GM13976 (cell line): ENCODE measurements at regions not wholly inside any gene's neighbourhood (a gene's known extent, or its start where the extent isn't known, plus 50 kb on each side); places are given as distances from the start of the nearest gene placed in this dataset.

Experiments
- DNase-seq: peaks from one replicate; pipeline ENCODE4 v3.0.0; 2012; ENCODE audit warnings: low spot score
- in situ Hi-C: fragments of 300-500 bp; cut with MboI; formaldehyde crosslinking; loops from one replicate; pipeline ENCODE4 v1.12.0; 2022; ENCODE audit warnings: low sequenced_read_pairs, mixed read lengths, inconsistent platforms; ENCODE audit not compliant: unreplicated experiment
- TF ChIP-seq, protein P1 (sequence below): IDR thresholded peaks from 2 replicates; pipeline ENCODE4 v1.5.1; 2012; ENCODE audit warnings: borderline replicate concordance, mild to moderate bottlenecking; ENCODE audit not compliant: insufficient read depth; ENCODE audit errors: extremely low read depth, missing control alignments, control extremely low read depth

DNA sequence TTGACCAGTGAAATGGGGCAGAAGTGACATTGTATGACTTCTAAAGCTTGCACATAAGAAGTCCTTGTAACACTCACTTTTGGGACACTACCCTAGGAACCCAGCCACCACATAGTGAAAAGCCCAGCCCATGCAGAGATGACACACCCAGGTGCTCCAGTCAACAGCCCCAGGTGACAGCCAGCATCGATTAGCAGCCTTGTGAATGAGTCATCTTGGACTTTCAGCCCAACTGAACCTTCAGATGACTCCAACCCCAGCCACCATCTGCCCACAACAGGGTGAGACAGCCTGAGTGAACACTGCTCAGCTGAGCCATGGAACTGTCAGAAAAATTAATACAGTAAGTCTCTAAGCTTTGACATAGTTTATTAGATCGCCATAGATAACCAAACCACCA is 458.6 kb downstream of the ZSWIM6 start:
- DNase-seq, result peak; percentile 15
- in situ Hi-C loops, result no loop called here
- TF ChIP-seq, protein P1, sequence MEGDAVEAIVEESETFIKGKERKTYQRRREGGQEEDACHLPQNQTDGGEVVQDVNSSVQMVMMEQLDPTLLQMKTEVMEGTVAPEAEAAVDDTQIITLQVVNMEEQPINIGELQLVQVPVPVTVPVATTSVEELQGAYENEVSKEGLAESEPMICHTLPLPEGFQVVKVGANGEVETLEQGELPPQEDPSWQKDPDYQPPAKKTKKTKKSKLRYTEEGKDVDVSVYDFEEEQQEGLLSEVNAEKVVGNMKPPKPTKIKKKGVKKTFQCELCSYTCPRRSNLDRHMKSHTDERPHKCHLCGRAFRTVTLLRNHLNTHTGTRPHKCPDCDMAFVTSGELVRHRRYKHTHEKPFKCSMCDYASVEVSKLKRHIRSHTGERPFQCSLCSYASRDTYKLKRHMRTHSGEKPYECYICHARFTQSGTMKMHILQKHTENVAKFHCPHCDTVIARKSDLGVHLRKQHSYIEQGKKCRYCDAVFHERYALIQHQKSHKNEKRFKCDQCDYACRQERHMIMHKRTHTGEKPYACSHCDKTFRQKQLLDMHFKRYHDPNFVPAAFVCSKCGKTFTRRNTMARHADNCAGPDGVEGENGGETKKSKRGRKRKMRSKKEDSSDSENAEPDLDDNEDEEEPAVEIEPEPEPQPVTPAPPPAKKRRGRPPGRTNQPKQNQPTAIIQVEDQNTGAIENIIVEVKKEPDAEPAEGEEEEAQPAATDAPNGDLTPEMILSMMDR, result no peak

DNA sequence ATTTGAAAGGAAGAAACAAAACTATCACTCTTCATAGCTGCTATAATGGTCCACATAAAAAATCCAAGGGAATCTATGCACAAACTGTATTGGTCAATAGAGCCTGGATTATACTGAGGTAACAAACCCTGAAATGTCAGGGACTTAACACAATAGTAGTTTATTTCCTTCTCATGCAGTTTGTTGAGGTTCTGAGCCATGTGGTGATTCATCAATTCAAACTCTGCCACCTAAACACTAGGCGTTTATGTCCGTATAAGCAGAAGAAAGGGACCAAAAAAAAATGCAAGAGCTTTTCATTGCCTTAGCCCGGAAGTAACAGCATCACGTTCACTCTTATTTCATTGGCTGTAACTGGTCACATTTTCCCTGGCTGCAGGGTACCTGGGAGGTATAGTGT is 464.7 kb downstream of the ZSWIM6 start:
- no peak for DNase-seq
- in situ Hi-C loops, result no loop called here
- TF ChIP-seq, protein P1, result no peak

DNA sequence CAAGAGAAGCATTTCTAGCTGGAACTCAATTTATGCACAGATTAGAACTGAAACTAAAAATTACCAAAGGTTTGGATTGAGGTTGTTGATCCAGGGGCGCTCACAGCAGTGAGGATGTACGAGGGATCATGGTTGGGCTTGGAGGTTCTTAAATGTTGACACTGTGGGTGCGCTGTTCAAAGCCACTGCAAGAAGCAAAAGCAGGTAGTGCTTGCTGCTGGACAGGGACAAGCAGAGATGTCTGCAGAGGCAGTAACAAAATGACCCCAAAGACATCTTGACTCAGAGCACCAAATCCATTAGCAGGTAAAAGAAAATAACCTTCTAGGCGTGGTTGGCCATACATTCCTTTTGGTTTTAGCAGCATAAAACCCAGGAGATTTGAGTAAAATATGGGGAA is 468.4 kb downstream of the ZSWIM6 start:
- in situ Hi-C loops, result no loop called here
- DNase-seq, result no peak
- TF ChIP-seq, protein P1, result no peak

DNA sequence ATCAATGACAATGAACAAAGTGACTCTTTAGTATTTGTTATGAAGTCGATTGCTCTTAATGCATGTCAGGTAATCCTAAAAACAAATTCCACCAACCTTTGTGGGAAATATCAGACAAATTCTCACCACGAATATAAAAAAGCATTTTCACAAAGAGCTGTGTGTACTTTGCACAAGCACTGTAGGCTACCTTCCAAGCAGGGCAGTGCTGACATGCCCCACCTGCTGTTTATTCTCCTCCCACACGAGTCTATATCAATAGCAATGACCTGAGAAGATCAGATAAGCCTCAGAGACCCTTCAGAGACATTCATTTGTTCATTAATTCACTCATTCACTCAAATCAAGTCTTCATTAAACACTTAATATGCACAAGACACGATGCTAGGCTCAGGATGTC is 469.1 kb downstream of the ZSWIM6 start:
- TF ChIP-seq, protein P1, result no peak
- DNase-seq, result no peak
- in situ Hi-C loops, result no loop called here

DNA sequence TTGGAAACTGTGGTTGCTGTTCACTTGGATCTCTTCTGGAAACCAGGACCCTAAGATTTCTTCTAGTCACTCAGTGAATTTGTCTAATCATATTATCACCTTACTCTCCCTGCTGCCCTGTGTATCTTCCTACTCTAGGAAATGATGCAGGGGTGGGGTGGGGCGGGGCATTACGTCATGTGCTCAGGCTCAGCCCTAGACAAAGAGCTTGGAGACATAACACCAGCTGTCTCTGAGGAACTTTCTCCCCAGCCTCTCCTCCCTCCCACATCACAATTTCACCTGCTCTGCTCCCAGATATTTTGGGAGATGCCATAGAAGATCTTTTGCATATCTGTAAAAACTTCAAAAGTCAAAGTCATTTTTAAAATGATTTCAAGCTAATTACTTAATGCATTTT is 470.4 kb downstream of the ZSWIM6 start:
- TF ChIP-seq, protein P1, result no peak
- no peak for DNase-seq
- in situ Hi-C loops, result no loop called here

DNA sequence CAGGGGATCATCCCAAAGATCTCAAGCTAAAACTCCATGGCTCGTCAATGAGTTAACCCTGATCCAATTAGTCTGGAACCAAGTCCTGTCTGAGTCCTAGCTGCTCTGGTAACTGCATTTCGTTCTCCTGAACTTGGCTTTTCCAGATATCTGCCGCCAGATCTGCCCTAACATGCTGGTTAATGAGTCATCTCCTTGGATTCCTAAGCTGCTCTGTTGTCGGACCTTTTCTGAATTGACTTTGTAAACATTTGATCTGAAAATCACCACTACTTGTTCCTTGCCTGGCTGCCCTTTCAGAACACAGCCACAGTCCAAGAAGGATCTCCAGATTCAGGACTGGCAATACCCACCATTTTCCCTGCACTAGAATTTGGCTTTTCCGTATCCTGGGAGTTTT is 473.0 kb downstream of the ZSWIM6 start:
- in situ Hi-C loops, result no loop called here
- no peak for DNase-seq
- TF ChIP-seq, protein P1, result no peak

DNA sequence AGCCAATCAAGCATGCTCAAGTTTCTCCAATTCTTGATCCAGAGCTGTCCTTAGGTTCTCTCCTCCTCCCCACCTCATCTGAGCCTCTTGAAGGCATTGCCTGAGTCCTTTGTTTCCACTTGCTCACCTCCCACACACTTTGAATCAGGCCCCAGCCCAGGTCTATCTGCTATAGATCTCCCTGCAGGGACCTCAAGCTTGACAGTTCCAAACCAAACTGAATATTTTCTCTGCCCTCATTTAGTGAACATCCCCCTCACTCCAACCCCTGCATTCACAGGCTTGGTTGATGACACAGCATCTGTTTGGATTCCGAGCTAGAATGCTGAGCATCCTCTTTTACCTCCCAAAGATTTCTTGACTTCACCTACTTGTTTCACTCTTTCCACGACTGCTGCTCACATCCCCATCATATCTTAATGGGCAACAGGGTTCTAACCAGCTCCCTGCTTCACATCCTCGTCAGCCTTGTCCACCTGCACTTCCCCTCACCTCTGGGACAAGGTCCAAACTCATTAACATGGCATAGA is 474.5 kb downstream of the ZSWIM6 start:
- DNase-seq, result no peak
- in situ Hi-C loops, result no loop called here
- TF ChIP-seq, protein P1, result no peak
